ENCODE measurements at regions not wholly inside any gene's neighbourhood (a gene's known extent, or its start where the extent isn't known, plus 50 kb on each side); places are given as distances from the start of the nearest gene placed in this dataset.

DNA sequence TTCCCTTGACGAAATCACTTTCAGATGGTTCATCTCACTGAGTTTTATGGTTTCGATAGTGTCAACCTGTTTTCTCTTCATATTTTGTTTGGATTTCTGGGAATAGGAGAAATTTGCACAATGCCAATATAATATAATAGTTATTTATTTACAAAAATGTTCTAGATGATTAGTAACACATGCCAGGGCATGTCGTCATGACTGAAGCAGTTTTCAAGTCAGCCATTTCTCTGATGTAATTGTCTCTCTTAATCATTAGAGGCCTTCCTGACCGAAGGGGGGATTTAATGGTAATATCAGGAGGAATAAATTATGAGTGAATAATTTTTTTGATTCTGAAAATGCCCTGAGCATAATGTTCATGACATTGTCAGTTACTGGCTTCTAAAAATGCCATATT is 246.5 kb upstream of the ATP10B start:
- TF ChIP-seq GATA2 (IDR thresholded peaks at IDR 0.05; ENCODE audit: low read depth, low read length) (no peak), GATA3 (IDR thresholded peaks at IDR 0.05; ENCODE audit: low read depth, low read length) (no peak)

All from SH-SY5Y (cell line).